PC-3 (cell line): ENCODE measurements at regions not wholly inside any gene's neighbourhood (a gene's known extent, or its start where the extent isn't known, plus 50 kb on each side); places are given as distances from the start of the nearest gene placed in this dataset.

Experiments
- CTCF ChIP-seq: fragments of 300-600 bp; sonication (generic); conservative IDR thresholded peaks from 2 replicates; pipeline ENCODE4 v1.5.1; 2017; ENCODE audit warnings: antibody characterized with exemption, low read depth, mild to moderate bottlenecking, low read length
- EZH2 ChIP-seq: fragments of 300-600 bp; sonication (generic); IDR thresholded peaks from one replicate; pipeline ENCODE4 v1.6.1; 2017; ENCODE audit warnings: antibody characterized with exemption, mild to moderate bottlenecking, low read length; ENCODE audit not compliant: unreplicated experiment
- EZH2phosphoT487 ChIP-seq: fragments of 300-600 bp; sonication (generic); IDR thresholded peaks from 2 replicates; pipeline ENCODE4 v1.6.1; 2018; ENCODE audit warnings: mild to moderate bottlenecking, antibody characterized with exemption, low read length, borderline replicate concordance

- TF ChIP-seq CTCF, result no peak
- TF ChIP-seq EZH2phosphoT487, result no peak
- TF ChIP-seq EZH2, result no peak
These were observed 88.3 kb downstream of the BAMBI start for GRCh38 chr10:28765641-28766040.
